ENCODE measurements at regions not wholly inside any gene's neighbourhood (a gene's known extent, or its start where the extent isn't known, plus 50 kb on each side); places are given as distances from the start of the nearest gene placed in this dataset.

DNA sequence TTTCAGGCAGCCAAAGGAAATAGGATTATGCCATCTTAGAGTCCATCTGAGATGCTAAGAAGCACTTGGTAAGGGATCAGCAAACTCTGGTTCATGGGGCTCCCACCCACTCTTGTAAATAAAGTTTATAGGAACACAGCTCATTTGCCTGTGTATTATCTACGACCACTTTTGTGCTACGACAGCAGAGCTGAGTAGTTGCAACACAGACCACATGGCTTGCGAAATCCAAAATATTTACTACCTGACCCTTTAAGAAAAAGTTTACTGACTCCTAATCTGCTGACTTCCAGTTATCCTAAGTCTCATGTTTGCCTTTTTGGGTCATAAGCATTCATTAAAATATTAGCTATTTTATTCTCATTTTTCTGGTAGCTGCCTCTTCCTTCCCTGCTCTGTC, 859.0 kb downstream of the QKI start:
- no peak for DNase-seq

DNA sequence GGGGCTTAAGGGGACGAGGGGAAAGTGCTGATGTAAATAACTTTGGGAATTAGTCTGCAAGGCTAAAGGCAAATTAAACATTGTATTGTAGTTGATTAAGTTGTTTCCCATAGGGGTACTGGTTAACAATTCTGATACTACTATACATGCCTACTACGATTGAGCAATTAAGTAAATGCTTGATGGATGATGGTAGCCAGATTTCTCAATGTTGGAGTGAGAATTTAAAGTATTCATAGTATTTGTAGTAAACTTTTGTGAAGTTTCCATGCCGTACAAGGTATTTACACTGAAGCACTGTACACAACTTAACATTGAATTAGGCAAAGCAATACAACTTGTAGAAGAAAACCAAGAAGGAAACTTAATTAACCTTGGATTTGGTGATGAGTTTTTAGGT, 852.3 kb downstream of the QKI start:
- no peak for DNase-seq

DNA sequence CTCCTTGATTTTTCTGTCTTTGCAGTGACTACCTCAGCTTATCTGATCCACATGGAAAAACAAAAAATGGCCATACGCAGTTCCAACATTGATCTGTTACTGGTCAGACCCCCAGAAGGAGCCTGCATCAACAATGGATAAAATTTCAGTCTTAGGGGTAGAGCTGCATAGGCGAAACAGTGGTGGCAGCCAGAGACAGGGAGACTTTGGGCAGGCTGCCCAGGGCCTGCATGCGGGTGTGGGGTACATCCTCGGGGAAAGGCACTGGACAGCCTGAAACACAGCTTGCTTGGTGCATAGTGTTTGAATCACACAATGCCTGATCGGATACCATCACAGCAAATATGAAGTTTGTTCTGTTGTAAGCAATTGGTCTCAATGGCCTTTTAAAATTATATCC, 847.8 kb downstream of the QKI start:
- no peak for DNase-seq

DNA sequence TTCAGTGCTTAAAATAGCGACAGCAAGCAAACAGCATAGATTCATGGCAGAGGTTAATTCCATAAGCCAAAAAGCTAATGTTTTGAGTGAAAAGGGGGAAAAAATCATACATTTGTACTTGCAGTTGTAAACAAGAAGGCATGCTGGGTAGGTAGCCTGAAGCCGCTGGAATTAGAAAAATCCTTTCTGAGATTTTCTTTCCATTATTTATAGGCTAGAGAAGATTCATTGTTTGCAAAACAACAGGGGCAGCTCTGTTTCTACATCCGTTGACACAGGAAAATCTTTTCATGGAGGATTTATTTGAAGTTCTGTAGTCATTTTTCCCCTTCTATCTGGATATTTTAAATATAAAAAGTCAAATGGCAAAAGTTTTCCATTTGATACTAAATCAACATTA, 843.9 kb downstream of the QKI start:
- DNase-seq: no peak

DNA sequence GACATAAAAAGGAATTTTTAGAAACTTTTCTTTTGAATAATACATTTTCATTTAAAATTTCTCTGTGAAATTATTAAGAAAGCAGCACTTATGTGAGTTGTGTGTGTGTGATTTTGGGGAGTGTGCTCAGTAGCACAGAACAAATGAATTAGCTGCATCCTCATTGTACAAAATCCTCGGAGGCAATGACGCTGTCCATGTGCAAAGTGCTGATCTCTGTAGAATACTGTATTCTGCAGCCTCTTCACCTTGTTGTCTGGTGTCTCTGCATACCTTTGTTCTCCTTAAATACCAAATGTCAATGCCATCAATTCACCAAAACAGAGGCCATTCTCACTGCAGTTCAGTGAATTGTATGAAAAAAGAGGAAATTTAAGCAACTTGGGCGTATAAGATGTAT, 838.4 kb downstream of the QKI start:
- DNase-seq: no peak

DNA sequence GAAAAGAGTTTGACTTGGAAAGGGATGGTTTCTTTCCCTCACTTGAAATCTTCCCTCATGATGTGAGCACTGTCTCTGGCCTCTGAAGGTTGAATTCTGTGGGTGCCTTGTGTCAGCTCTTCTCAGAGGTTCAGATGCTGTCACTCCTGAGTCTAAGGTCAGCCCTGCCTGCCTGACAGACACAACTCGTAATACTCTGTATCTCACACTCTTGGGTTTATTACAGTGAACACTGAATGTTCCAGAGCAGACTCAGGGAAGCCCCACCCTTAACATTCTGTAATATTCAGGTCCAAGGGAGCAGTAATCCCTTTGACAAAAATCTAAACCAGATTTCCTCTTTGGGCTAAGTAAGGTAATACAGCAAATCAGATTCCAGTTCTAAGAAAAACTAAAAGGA, 837.8 kb downstream of the QKI start:
- no peak for DNase-seq

DNA sequence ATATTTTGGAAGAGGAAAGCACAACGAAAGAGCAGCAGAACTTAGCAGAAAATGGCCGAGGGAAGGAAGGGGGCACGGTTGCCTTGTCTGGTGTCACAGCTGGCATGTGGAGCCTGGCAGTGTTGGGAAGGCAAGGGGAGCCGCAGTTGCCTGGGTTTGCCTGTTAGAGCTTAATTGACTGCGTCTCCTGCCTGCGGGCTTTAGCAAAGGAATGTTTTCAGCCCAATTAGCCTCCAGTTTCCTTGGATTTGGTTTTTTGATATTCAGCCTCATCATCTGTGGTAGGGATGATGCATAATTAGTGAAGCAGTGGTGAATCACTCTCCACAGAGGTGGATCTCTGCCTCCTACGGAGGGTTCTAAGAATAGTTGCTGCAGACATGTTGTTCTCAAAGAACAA, 832.6 kb downstream of the QKI start:
- no peak for DNase-seq

DNA sequence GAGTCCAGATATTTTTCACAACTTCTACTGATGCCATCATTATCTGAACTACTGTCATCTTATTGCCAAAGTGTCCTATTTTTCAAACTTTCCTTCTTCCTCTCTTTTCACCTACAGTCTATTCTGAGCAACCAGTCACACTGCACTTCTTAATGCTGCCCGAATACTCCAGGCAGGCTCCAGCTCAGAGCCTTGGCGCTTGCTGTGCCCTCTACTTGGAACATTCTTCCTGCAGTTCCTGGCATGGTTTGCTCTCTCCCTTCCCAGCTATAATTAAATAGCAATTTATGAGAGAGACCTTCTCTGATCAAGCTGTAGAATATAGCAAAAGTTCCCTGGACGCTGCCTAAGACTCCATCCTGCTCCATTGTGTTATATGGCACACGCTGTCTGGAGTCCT, 831.6 kb downstream of the QKI start:
- DNase-seq: no peak

DNA sequence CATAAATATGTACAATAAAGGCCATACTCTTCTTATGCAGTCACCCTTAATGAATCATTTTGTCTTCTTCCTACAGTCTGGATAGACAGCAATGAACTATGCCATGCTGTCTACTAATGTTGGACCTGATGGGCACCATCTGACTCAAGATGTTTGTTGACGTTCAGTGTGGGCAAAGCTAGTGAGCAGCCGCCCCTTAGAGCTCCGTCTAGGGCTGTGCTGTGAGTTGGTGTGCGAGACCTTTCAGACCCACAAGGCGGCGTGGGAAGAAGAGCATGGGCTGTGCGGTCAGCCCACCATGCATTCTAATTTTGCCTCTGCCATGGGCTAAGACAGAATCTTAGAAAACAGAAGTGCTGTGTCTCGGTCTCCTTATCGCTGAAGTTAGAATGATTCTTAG, 829.4 kb downstream of the QKI start:
- no peak for DNase-seq

DNA sequence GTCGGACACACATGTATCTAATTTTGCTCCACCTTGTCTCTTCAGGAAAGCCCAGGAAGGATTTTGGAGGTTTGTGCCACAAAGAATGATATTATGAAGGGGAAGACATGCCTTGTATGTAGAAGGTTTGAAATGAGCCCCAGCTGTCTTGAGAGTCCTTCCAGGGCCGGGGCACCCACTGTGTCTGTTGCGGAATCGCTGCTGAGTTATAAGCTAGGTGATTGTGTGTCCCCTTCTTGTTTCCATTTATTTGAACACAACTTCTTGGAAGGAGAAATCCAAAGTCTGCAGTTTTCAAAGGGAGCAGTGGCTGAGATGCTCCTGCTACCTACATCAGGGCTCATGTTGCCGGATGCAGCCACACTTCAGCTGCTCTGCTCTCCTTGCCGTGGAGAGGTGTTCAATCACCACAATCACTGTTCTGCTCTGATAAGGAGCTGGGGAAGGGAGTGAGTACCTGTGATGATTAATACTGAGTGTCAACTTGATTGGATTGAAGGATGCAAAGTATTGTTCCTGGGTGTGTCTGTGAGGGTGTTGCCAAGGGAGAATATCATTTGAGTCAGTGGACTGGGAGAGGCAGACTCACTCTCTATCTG, 828.6 kb downstream of the QKI start:
- no peak for DNase-seq

DNA sequence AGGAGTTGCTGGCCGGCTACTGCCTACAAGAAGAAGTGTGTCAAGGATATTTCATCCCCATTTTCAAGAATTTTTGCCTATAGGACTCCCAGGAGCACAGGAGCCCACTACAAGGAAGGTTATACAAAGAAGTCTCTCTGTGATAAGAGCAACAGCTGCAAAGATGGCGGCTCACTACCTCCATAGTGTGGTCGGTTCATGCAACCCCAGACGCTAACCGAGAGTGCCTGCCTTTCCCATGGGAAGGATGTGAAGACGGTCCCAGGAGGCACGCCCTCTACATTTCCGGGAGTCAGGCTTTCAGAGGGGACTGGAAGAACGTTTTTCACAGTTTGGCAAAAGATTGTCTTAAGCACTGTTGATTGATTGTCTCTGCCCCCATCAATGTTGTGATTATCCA, 816.3 kb downstream of the QKI start:
- DNase-seq: no peak

DNA sequence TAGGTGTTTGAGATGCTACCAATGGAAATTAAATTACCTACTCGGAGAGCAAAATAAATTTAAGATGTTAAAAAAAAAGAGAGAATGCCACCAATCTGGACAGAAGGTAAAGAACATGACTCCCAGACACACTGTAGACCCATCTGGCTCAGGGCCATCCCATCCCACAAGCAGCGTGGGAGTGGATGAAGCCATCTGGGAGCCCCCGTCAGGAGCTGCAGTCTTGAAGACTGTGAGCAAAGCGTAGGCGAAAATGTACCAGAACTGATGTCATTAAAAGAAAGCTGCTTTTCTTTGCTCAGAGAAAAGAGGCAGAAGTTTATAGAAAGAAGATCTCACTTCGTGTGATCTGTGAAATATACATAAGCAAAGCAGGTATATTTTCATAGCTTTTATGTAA, 815.7 kb downstream of the QKI start:
- no peak for DNase-seq

DNA sequence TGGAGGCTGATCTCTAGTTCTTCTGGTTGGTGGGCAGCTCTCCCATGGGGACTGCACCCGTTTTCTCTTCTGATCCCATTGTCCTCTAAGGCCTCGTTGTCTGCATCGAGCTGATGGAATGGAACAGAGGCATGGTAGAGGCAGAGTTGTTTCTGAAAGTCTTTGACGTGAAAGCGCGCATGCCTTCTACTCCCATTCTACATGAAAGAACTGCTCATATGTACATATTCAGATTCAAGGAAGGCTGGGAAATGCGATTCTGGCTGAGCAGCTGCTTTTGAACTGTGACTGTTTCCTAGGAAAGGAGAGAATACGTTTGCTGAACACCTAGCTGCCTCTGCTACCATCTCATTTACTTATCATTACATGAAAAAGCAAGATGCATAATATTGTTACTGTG, 815.2 kb downstream of the QKI start:
- DNase-seq: no peak

DNA sequence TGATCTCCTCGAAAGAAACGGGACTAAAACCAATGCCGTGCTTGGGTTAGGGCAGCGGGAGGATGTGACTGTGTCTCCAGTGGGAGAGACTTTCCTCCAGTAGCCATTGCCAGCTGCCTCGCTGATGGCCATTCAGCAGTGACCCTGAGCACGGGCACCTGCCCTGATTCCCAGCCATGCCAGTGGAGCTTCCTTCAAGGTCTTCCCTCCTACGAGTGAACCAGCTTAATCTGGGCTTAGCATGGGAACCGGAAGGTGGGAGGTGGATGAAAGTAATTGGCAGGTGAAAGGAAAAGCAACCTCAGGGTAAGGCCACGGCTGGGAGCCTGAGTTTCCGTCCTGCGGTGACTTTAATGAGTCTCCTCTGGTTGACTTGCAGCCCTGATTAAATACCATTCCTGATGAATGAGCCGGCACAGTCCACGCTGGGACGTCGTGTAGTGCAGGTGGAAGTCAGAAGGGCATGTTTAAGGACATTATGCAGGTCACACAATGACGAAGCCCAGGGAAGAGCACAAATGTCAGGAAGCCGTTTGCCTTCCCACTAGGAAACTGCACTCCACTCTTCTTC, 813.5 kb downstream of the QKI start:
- no peak for DNase-seq

DNA sequence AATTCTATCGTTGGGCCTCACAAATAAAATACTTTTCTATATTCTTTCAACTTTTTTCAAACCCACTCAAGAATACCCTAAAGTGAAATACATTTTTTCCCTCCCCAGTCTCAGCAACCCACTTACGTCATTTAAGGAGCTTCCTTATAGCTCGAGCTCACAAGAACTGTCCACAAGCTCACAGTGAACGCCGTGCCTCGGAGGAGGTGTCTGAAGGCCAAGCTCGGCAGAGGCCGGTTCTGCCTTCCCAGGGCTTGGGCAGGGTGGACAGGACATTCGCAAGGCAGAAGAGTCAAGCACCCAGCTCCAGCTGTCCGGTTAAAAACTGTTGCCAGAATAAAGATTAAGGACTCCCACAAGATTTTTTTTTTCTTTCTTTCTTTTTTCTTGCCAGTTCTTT, 802.3 kb downstream of the QKI start:
- no peak for DNase-seq

DNA sequence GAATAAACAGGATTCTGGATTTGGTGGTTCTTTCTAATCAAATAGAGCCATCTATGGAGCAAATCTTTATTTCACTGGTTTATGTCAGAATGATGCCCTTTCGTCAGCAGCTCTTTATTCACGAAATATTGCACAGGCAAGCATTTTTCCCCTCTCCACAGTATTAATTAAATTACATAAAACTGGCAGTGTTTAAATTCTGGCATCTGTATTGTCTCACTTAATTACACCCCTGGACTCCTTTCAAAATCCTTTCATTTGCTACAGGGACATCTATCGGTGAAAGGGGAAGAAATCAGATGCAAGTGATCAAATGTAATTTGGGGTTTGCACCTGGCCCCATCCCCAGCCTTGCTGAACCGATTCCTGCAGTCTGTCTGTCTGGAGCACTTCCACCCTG, 801.9 kb downstream of the QKI start:
- DNase-seq: no peak

DNA sequence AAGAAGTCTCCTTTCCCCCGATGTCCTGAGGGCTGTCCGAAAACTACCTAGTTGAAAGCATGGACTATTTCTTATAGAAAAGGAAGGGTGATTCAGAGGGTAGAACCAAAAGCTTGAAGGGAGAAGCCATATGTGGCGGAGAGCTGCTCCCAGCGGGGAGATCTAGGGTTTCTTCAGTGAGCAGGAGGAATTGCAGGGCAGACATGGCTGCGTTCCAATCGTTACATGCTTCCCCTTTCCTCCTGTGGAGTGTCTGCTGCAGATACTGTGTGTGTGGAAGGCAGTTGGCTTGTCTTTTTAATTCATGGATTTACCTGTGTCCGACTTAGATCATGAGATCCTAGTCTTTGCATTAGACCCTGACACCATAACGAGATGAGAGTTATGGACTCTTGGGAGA, 799.5 kb downstream of the QKI start:
- no peak for DNase-seq

DNA sequence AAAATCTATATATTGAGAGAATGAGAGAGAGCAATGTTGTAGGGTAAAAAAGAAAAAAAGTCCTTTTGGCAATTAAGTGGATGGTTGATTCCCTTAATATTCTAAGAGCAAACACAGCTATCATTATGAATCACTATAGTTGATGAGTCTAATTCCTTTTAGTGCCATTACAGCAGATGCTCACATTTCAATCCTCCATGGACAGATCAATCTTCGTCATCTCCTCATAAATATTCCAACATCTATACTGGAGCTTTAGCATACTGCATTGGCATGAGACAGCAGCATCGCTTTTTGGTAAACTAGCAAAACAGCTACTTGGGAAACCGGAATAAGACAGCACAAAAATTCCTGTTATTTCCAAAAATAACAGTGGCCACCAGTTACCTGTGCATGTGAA, 796.7 kb downstream of the QKI start:
- no peak for DNase-seq

DNA sequence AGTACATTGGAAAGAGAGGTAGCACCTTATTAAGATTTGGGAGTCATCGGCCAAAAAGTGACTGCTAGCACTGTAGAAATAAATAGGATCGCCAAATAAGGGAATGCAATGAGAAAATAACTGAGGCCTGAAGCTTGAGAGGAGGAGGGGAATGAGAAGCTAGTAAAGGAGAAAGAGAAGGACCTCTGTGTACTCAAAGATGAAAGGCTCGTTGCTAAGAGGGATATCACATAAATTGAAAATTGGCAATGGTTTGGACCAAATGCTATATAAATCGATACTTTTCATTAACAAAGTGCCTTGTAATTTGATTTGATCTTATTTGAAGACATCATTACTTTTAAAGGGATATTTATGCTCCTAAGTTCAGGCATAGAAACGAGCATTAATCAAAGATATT, 796.3 kb downstream of the QKI start:
- no peak for DNase-seq

DNA sequence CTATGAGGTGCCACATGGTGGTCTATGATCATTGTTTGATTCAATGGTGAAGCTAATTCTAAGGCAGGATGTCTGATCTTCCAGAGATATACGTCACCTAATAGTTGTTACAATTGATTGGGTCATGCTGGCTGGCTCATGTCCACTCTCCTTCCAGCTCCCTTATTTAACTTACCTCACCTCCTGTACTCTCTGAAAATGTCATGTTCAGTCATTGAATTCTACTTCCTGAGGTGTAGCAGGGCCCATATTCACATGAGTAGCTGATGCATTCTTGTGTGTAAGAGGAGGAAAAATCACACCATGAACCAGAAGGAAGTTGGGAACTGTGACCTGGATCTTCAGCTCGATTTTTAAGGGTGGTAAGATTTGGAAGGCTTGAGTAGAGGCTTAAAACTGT, 795.8 kb downstream of the QKI start:
- DNase-seq: no peak

DNA sequence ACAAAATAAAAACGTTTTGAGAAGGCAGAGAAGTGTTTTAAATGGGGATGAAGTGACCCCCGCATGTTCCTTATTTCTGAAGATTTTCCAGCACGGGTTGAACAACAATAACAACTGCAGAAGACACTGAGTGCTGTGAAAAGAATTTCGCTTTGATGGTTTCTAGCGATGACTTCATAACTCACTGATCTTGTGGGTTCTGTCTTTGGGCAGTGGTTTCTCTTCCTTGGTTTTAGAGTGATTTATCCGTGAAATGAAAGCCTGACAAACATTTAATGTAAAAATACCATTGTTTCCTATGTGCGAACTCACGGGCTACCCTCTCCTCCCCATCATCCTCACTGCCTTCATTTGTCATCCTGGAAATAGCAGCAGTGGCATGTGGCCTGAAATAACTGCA, 793.9 kb downstream of the QKI start:
- DNase-seq: no peak

DNA sequence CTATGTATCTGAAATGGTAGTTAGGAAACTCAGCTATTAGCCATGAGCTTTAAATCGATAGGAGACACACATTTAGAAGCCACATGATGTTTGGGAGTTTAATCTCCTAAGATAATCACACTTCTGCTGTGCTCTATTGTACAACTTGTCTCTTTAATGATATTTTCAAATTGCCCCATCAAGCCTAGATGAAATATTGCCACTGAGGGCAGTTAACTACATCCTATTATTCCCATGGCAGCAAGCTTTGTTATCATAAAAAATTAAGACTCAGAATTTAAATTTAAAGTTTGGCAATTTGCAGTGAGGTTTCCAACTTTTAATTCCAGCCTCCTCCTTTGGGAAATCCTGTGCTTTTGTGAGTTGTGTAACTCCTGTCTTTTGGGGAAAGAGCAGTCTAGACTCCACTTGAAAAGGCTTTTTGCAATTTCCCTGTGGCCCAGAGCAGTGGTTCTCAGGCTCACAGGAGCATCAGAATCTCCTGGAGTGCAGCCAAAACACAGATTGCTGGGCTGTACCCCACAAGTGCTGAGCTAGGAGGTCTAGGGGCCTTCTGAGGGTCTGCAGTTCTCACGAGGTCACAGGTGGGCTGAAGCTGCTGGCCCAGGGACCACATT, 792.4 kb downstream of the QKI start:
- DNase-seq: no peak

DNA sequence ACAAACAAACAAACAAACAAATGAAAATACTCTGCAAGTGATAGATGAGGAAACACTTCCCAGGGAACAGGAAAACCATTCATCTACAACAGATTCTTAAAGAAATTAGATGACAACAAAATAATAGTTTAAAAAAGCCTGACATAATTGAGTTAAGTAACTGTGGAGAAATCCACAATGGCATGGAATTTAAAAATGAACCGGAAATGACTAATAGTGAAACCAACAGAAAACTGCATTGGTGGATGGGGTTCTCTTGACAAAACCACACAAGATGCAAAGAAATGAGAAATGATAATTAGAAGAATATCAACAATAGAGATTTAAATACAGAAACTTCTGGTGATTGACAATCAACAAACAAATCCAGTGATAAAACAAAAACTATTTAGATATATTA, 785.6 kb downstream of the QKI start:
- no peak for DNase-seq

DNA sequence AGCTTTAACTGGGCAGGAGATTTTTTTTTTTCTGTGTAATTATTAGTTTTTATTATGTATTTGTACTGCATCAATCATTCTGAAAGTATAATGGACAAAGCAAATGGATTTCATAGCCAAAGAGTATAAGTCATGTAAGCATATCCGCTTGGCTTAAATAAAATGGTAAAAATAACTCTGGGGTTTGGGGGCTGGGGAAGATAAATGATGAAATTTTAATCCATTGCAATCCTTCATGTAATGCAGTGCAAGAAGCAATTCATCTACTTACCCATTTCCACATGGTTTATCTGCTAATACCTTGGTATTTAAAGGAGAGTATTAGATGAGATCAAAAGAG, 781.4 kb downstream of the QKI start:
- no peak for DNase-seq

DNA sequence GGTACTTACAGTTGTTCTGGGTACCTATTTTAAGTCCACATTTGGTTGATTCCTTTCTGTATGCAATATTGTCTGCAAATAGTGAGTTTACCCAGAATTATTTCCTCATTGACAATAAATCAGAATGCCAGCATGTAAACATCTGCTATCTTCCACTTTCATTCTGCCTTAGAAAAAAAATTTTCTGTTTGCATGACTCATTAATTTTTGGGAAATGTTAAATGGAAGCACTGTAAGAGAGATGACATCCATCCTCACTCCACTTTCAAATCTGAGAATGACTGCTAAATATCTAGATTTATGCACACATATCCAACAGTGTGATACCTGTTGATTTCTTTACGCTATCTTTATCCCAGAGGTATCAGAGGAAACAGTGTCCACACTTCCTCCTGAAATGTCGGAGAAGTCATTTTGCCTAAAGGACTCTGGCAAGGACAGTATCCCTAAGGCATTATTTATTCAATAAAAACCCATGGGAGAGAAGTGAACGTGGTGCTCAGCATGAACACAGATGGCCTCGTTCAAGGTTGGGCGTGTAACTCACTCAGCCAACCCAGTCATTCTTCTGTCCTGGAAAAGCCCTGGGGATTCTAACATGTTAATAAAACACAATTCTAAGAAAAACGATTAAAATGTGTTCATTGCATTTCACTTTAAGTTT, 780.9 kb downstream of the QKI start:
- no peak for DNase-seq

All from DMS 273 treated with DMSO at 0.1 percent for 48 hours (cell line).